OCI-LY7 (cell line): ENCODE measurements at regions not wholly inside any gene's neighbourhood (a gene's known extent, or its start where the extent isn't known, plus 50 kb on each side); places are given as distances from the start of the nearest gene placed in this dataset.

Source experiments
- CTCF ChIP-seq: fragments of 200-600 bp; sonication (generic); conservative IDR thresholded peaks from 2 replicates; pipeline ENCODE4 v1.5.1; 2014; ENCODE audit warnings: mild to moderate bottlenecking, antibody characterized with exemption, low read length, moderate library complexity, mixed read lengths
- EZH2phosphoT487 ChIP-seq: fragments of 200-600 bp; sonication (generic); IDR thresholded peaks from 2 replicates; pipeline ENCODE4 v1.6.1; 2018; ENCODE audit warnings: low read depth, borderline replicate concordance, mild to moderate bottlenecking, mixed run types, antibody characterized with exemption, low read length, moderate library complexity, mixed read lengths

GRCh38 chr17:74080656-74081582 is 122.6 kb upstream of the RPL38 start:
- no peak for TF ChIP-seq EZH2phosphoT487
- no peak for TF ChIP-seq CTCF
